Thyroid gland (tissue), 4 donors: ENCODE measurements at regions not wholly inside any gene's neighbourhood (a gene's known extent, or its start where the extent isn't known, plus 50 kb on each side); places are given as distances from the start of the nearest gene placed in this dataset.
A peak's percentile ranks its signal among the peaks of the same experiment; 100 is the strongest.

Experiments used
- DNase-seq, 2 donors: peaks; one replicate each; pipeline ENCODE4 v3.0.0-alpha.2; 2019
- H3K27ac ChIP-seq, 3 donors: fragments of 200-600 bp; sonication (generic); 1 replicate in 2 of 3; 2 replicates in 1 of 3; pipeline ENCODE4 v1.5.1; 2016 to 2019; ENCODE audit warnings: mild to moderate bottlenecking in 1 of 3, moderate library complexity in 1 of 3
- H3K27me3 ChIP-seq: fragments of 200-600 bp; sonication (generic); one replicate; pipeline ENCODE4 v1.5.1; 2019
- H3K36me3 ChIP-seq, 2 donors: fragments of 200-600 bp; sonication (generic); one replicate each; pipeline ENCODE4 v1.5.1; 2016 to 2019
- H3K4me1 ChIP-seq, 2 donors: fragments of 200-600 bp; sonication (generic); one replicate each; pipeline ENCODE4 v1.5.1; 2017 to 2019
- H3K4me3 ChIP-seq, 3 donors: fragments of 200-600 bp; sonication (generic); replicated peaks in 1 of 3; 1 replicate in 2 of 3; 2 replicates in 1 of 3; pipeline ENCODE4 v1.5.1; 2016; ENCODE audit warnings: mild to moderate bottlenecking in 1 of 3
- H3K9me3 ChIP-seq: fragments of 200-600 bp; sonication (generic); one replicate; pipeline ENCODE4 v1.5.1; 2017
- CTCF ChIP-seq, 6 experiments: fragments of 200-600 bp in 3 of 6; fragments of 450-650 bp in 3 of 6; sonication (generic) in 3 of 6; IDR thresholded peaks; one replicate each; pipeline ENCODE4 v1.5.1; 2016 to 2019; ENCODE audit warnings: antibody characterized with exemption in 6 of 6, mild to moderate bottlenecking in 2 of 6, inconsistent platforms in 1 of 6, moderate library complexity in 1 of 6
- POLR2A ChIP-seq, 2 donors: fragments of 450-650 bp; IDR thresholded peaks; one replicate each; pipeline ENCODE4 v1.6.1; 2017; ENCODE audit warnings: antibody characterized with exemption in 2 of 2, mild to moderate bottlenecking in 2 of 2, moderate library complexity in 1 of 2
- WGBS, 2 donors: methylation state at CpG; one replicate each; pipeline ENCODE4 v1.1.5; 2017; 5-methylcytosine and 5-hydroxymethylcytosine counted together
- intact Hi-C: fragments of 100-400 bp; cut with DNase I; formaldehyde crosslinking; loops from one replicate; pipeline ENCODE4 v1.15.1; 2023

GRCh38 chr1:94332952-94333351 is 85.2 kb upstream of the ABCD3 start:
- 73 to 80% methylated on average over 4 of the region's 4 CpGs for WGBS, 2 donors
- no peak for DNase-seq
- H3K4me3 ChIP-seq = no peak overlapping the region
- peaks cover 13 to 31% of the 10 kb centered on the region in 2 donors for H3K4me1 ChIP-seq
- TF ChIP-seq CTCF (IDR thresholded peaks at IDR 0.05) (no peak), POLR2A (IDR thresholded peaks at IDR 0.05) (no peak)
- H3K9me3 ChIP-seq = no peaks in the 10 kb centered on the region
- H3K27me3 ChIP-seq = no peaks in the 10 kb centered on the region
- H3K36me3 ChIP-seq = no peaks in the 10 kb centered on the region
- no peak overlapping the region for H3K27ac ChIP-seq
- intact Hi-C loops = loop anchor here (5.0 kb wide), 1 partner anchor 276 kb away; no protein-coding TSS in a partner anchor

GRCh38 chr1:94332516-94332915 is 85.7 kb upstream of the ABCD3 start:
- TF ChIP-seq POLR2A (IDR thresholded peaks at IDR 0.05) (no peak), CTCF (IDR thresholded peaks at IDR 0.05) (no peak)
- no peak for DNase-seq
- H3K27me3 ChIP-seq = no peaks in the 10 kb centered on the region
- H3K4me3 ChIP-seq = no peak overlapping the region
- no peaks in the 10 kb centered on the region for H3K9me3 ChIP-seq
- intact Hi-C loops = loop anchor here (5.0 kb wide), 1 partner anchor 275 kb away; no protein-coding TSS in a partner anchor
- peaks cover 15 to 32% of the 10 kb centered on the region in 2 donors for H3K4me1 ChIP-seq
- no peak overlapping the region for H3K27ac ChIP-seq
- H3K36me3 ChIP-seq = no peaks in the 10 kb centered on the region

GRCh38 chr1:94329986-94330385 is 88.2 kb upstream of the ABCD3 start:
- Histone ChIP-seq H3K27ac (peak overlapping the region in 1 of 3 donors; percentile 2), H3K9me3 (no peaks in the 10 kb centered on the region), H3K27me3 (no peaks in the 10 kb centered on the region), H3K4me1 (peaks cover 35 to 50% of the 10 kb centered on the region in 2 donors), H3K36me3 (no peaks in the 10 kb centered on the region), H3K4me3 (no peak overlapping the region)
- DNase-seq = no peak
- peak in 4 of 6 experiments; percentile 32 to 45 (median 41) for TF ChIP-seq CTCF (IDR thresholded peaks at IDR 0.05)
- TF ChIP-seq POLR2A (IDR thresholded peaks at IDR 0.05) = no peak
- WGBS, 2 donors = 29 to 34% methylated on average over 3 of the region's 3 CpGs
- intact Hi-C loops = loop anchor here (5.0 kb wide), 1 partner anchor 273 kb away; no protein-coding TSS in a partner anchor

- no peaks in the 10 kb centered on the region for H3K36me3 ChIP-seq
- DNase-seq = no peak
- no peaks in the 10 kb centered on the region for H3K9me3 ChIP-seq
- 86 to 93% methylated on average over 4 of the region's 4 CpGs for WGBS, 2 donors
- TF ChIP-seq POLR2A (IDR thresholded peaks at IDR 0.05) (no peak), CTCF (IDR thresholded peaks at IDR 0.05) (no peak)
- no peaks in the 10 kb centered on the region for H3K27me3 ChIP-seq
- peak overlapping the region in 1 of 3 donors; percentile 2 for H3K27ac ChIP-seq
- H3K4me1 ChIP-seq = peaks cover 32 to 49% of the 10 kb centered on the region in 2 donors
- H3K4me3 ChIP-seq = no peak overlapping the region
- intact Hi-C loops = no loop called here
Measured at GRCh38 chr1:94329276-94329675, 88.9 kb upstream of the ABCD3 start.

- Histone ChIP-seq H3K9me3 (no peaks in the 10 kb centered on the region), H3K27ac (peak overlapping the region; percentile 43 to 79 (median 66)), H3K4me1 (peaks cover 31 to 47% of the 10 kb centered on the region in 2 donors), H3K36me3 (no peaks in the 10 kb centered on the region), H3K27me3 (no peaks in the 10 kb centered on the region), H3K4me3 (no peak overlapping the region)
- intact Hi-C loops = no loop called here
- 26 to 27% methylated on average over 18 of the region's 18 CpGs for WGBS, 2 donors
- peak; percentile 37 for DNase-seq
- TF ChIP-seq CTCF (IDR thresholded peaks at IDR 0.05) (no peak), POLR2A (IDR thresholded peaks at IDR 0.05) (no peak)
Measured at GRCh38 chr1:94327001-94327690, 89.8 kb upstream of the ARHGAP29 start.
